ENCODE measurements at regions not wholly inside any gene's neighbourhood (a gene's known extent, or its start where the extent isn't known, plus 50 kb on each side); places are given as distances from the start of the nearest gene placed in this dataset.
A peak's percentile ranks its signal among the peaks of the same experiment; 100 is the strongest.

- in situ Hi-C loops (cut with HindIII; ENCODE audit: low sequenced_read_pairs): no loop called here
- H3K4me3 ChIP-seq (ENCODE audit: low read depth, low read length): no peak overlapping the region
- DNase-seq (ENCODE audit: low read depth): peak; percentile 51
- no peak for TF ChIP-seq CTCF (IDR thresholded peaks at IDR 0.05; ENCODE audit: low read depth, low read length, missing control alignments)
These were observed 131.0 kb downstream of the TTC8 start for GRCh38 chr14:88955455-88955854.

GRCh38 chr14:88960496-88960895, 136.0 kb downstream of the TTC8 start:
- H3K4me3 ChIP-seq (ENCODE audit: low read depth, low read length): no peak overlapping the region
- DNase-seq (ENCODE audit: low read depth): no peak
- in situ Hi-C loops (cut with HindIII; ENCODE audit: low sequenced_read_pairs): no loop called here
- TF ChIP-seq CTCF (IDR thresholded peaks at IDR 0.05; ENCODE audit: low read depth, low read length, missing control alignments): no peak

DNA sequence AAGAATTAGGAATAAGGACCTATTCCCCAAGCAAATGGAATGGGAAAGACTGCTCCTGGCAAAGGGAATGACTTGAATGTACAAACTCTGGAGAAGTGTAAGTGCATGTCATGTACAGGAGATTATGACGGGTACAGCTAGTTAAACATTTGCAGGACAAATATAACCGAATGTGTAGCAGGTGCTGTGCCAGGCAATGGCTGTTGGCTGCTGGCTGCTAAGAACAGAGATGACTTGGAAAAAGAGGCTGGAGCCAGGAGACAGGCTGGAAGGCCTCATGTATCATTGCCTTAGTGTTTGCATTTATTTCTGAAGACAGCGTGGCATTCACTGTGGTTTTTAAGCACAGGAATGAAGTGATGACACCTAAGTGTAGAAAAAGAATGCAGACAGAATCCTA, 136.8 kb downstream of the TTC8 start:
- in situ Hi-C loops (cut with HindIII; ENCODE audit: low sequenced_read_pairs): no loop called here
- no peak overlapping the region for H3K4me3 ChIP-seq (ENCODE audit: low read depth, low read length)
- no peak for TF ChIP-seq CTCF (IDR thresholded peaks at IDR 0.05; ENCODE audit: low read depth, low read length, missing control alignments)

DNA sequence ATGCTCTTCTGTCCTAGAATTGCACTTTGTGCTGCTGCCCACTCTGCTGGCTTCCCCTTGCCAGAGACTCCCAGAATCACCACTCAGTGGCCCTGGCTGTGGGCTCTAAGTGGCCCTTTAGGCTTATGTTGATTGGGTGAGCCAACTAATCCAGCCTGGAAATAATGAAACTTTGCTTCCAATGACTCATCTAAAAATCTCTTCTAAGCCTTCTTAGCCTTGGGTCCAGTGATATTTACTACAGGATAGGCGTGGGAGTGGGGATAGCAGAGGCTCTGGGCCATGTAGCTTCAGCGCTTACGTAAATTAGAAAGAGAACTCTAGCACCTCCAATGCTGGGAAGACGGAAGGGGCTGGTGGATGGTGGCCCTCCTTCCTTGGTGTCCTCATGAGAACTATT, 137.9 kb downstream of the TTC8 start:
- TF ChIP-seq CTCF (IDR thresholded peaks at IDR 0.05; ENCODE audit: low read depth, low read length, missing control alignments): no peak
- no peak overlapping the region for H3K4me3 ChIP-seq (ENCODE audit: low read depth, low read length)
- in situ Hi-C loops (cut with HindIII; ENCODE audit: low sequenced_read_pairs): no loop called here
- no peak for DNase-seq (ENCODE audit: low read depth)

More for the DNA sequence above, 136.8 kb downstream of the TTC8 start:
- no peak for DNase-seq (ENCODE audit: low read depth)

GRCh38 chr14:88967299-88967698, 142.8 kb downstream of the TTC8 start:
- in situ Hi-C loops (cut with HindIII; ENCODE audit: low sequenced_read_pairs): no loop called here
- no peak overlapping the region for H3K4me3 ChIP-seq (ENCODE audit: low read depth, low read length)
- no peak for DNase-seq (ENCODE audit: low read depth)
- TF ChIP-seq CTCF (IDR thresholded peaks at IDR 0.05; ENCODE audit: low read depth, low read length, missing control alignments): no peak

- DNase-seq (ENCODE audit: low read depth): no peak
- in situ Hi-C loops (cut with HindIII; ENCODE audit: low sequenced_read_pairs): no loop called here
- no peak overlapping the region for H3K4me3 ChIP-seq (ENCODE audit: low read depth, low read length)
- TF ChIP-seq CTCF (IDR thresholded peaks at IDR 0.05; ENCODE audit: low read depth, low read length, missing control alignments): no peak
These were observed 150.8 kb downstream of the TTC8 start for GRCh38 chr14:88975043-88975830.
